EH (cell line): ENCODE measurements at regions not wholly inside any gene's neighbourhood (a gene's known extent, or its start where the extent isn't known, plus 50 kb on each side); places are given as distances from the start of the nearest gene placed in this dataset.
"Not testable (repeated sequence)": the region's sequence is repeated elsewhere in the genome, so short reads cannot be mapped to it uniquely, and the experiment has no call there.

Experiments used
- DNase-seq: peaks from one replicate; pipeline ENCODE4 v3.0.0-alpha.2; 2015; ENCODE audit warnings: low read depth

- no peak for DNase-seq
Observed at GRCh38 chr3:74921676-74922075, 307.2 kb upstream of the CNTN3 start.

- DNase-seq: no peak
Observed at GRCh38 chr3:74920721-74921350, 306.4 kb upstream of the CNTN3 start.

- DNase-seq: no peak
Observed at GRCh38 chr3:74916696-74917095, 302.2 kb upstream of the CNTN3 start.

GRCh38 chr3:74906181-74906580, 291.7 kb upstream of the CNTN3 start:
- DNase-seq: no peak

GRCh38 chr3:74905478-74905877, 291.0 kb upstream of the CNTN3 start:
- no peak for DNase-seq

GRCh38 chr3:74904646-74905045, 290.2 kb upstream of the CNTN3 start:
- DNase-seq: no peak

- DNase-seq: not testable (repeated sequence)
Observed at GRCh38 chr3:74899796-74900516, 285.5 kb upstream of the CNTN3 start.

GRCh38 chr3:74897006-74897405, 282.5 kb upstream of the CNTN3 start:
- DNase-seq: peak; percentile 0

GRCh38 chr3:74891312-74891711, 276.9 kb upstream of the CNTN3 start:
- no peak for DNase-seq

GRCh38 chr3:74883690-74884089, 269.2 kb upstream of the CNTN3 start:
- DNase-seq: peak; percentile 1

- DNase-seq: no peak
Observed at GRCh38 chr3:74883222-74883621, 268.8 kb upstream of the CNTN3 start.

GRCh38 chr3:74880237-74880636, 265.8 kb upstream of the CNTN3 start:
- no peak for DNase-seq

GRCh38 chr3:74866357-74867030, 252.0 kb upstream of the CNTN3 start:
- DNase-seq: no peak

- peak; percentile 3 for DNase-seq
Observed at GRCh38 chr3:74862476-74862875, 248.0 kb upstream of the CNTN3 start.

- no peak for DNase-seq
Observed at GRCh38 chr3:74861211-74861610, 246.8 kb upstream of the CNTN3 start.

- DNase-seq: no peak
Observed at GRCh38 chr3:74858086-74858485, 243.6 kb upstream of the CNTN3 start.

- DNase-seq: no peak
Observed at GRCh38 chr3:74850381-74850780, 235.9 kb upstream of the CNTN3 start.

GRCh38 chr3:74847093-74847492, 232.6 kb upstream of the CNTN3 start:
- no peak for DNase-seq

GRCh38 chr3:74845081-74845480, 230.6 kb upstream of the CNTN3 start:
- DNase-seq: no peak

GRCh38 chr3:74844428-74844827, 230.0 kb upstream of the CNTN3 start:
- DNase-seq: no peak

GRCh38 chr3:74842649-74843048, 228.2 kb upstream of the CNTN3 start:
- DNase-seq: no peak

- DNase-seq: no peak
Observed at GRCh38 chr3:74842141-74842540, 227.7 kb upstream of the CNTN3 start.

- DNase-seq: no peak
Observed at GRCh38 chr3:74839566-74839965, 225.1 kb upstream of the CNTN3 start.
